GM23338 (cell line): ENCODE measurements at regions not wholly inside any gene's neighbourhood (a gene's known extent, or its start where the extent isn't known, plus 50 kb on each side); places are given as distances from the start of the nearest gene placed in this dataset.

ENCODE experiments used
- CREB1 ChIP-seq: fragments of 250-450 bp; sonication (Bioruptor Pico); IDR thresholded peaks from 2 replicates; pipeline ENCODE4 v1.5.0; 2020; ENCODE audit warnings: low read depth, mild to moderate bottlenecking, moderate library complexity
- EZH2 ChIP-seq: fragments of 200-600 bp; sonication (generic); IDR thresholded peaks from one replicate; pipeline ENCODE4 v1.8.0; 2017; ENCODE audit warnings: antibody characterized with exemption, mild to moderate bottlenecking, low read depth; ENCODE audit not compliant: unreplicated experiment
- EZH2phosphoT487 ChIP-seq: fragments of 200-600 bp; sonication (generic); IDR thresholded peaks from one replicate; pipeline ENCODE4 v1.8.1; 2018; ENCODE audit warnings: antibody characterized with exemption; ENCODE audit not compliant: unreplicated experiment
- POLR2AphosphoS5 ChIP-seq: IDR thresholded peaks from 2 replicates; pipeline ENCODE4 v1.6.1; 2016; ENCODE audit warnings: antibody characterized with exemption, low read depth
- STAT1 ChIP-seq: IDR thresholded peaks from one replicate; pipeline ENCODE4 v1.6.1; 2016; ENCODE audit warnings: antibody characterized with exemption; ENCODE audit not compliant: unreplicated experiment
- ZNF114 ChIP-seq: fragments of 250-450 bp; sonication (Bioruptor Pico); IDR thresholded peaks from 2 replicates; pipeline ENCODE4 v1.5.0; 2020; ENCODE audit warnings: mild to moderate bottlenecking, moderate library complexity
- ZNF331 ChIP-seq: fragments of 250-450 bp; sonication (Bioruptor Pico); IDR thresholded peaks from 2 replicates; pipeline ENCODE4 v1.5.0; 2020; ENCODE audit warnings: low read depth, mild to moderate bottlenecking, moderate library complexity
- TF ChIP-seq, protein P1 (sequence below), 2 experiments: fragments of 200-600 bp in 1 of 2; sonication (generic) in 1 of 2; conservative IDR thresholded peaks; 2 replicates each; pipeline versions ENCODE4 v1.5.1 to v1.6.1; 2016 to 2017; ENCODE audit warnings: antibody characterized with exemption in 2 of 2, low read depth in 2 of 2, mild to moderate bottlenecking in 2 of 2, moderate library complexity in 1 of 2
- TF ChIP-seq, protein P2 (sequence below): IDR thresholded peaks from one replicate; pipeline ENCODE4 v1.6.1; 2018; ENCODE audit warnings: antibody characterized with exemption; ENCODE audit not compliant: unreplicated experiment
- TF ChIP-seq, protein P3 (sequence below): IDR thresholded peaks from 2 replicates; pipeline ENCODE4 v1.6.1; 2016; ENCODE audit warnings: antibody characterized with exemption

DNA sequence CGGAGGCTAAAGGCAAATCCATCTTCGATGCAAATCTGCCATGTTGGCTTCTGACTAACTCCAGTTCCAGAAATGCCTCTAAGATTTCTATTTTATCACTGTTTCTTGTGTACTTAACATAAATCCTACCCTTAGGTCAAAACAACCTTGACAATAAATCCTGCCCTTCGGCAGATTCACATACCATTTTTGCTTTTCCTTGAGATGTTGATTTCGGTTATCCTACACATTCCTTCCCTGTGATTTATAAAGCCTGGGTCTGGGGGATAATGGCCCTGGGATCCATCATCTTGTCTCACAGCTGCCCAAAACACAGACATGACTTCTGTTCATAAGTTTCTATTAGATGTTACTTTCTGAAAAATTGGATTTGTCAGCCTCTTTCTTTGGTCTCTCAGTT, 231.7 kb upstream of the CARD18 start:
- TF ChIP-seq, protein P1, sequence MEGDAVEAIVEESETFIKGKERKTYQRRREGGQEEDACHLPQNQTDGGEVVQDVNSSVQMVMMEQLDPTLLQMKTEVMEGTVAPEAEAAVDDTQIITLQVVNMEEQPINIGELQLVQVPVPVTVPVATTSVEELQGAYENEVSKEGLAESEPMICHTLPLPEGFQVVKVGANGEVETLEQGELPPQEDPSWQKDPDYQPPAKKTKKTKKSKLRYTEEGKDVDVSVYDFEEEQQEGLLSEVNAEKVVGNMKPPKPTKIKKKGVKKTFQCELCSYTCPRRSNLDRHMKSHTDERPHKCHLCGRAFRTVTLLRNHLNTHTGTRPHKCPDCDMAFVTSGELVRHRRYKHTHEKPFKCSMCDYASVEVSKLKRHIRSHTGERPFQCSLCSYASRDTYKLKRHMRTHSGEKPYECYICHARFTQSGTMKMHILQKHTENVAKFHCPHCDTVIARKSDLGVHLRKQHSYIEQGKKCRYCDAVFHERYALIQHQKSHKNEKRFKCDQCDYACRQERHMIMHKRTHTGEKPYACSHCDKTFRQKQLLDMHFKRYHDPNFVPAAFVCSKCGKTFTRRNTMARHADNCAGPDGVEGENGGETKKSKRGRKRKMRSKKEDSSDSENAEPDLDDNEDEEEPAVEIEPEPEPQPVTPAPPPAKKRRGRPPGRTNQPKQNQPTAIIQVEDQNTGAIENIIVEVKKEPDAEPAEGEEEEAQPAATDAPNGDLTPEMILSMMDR (conservative IDR thresholded peaks at IDR 0.05; ENCODE audit: low read depth in 2 of 2), result no peak
- no peak for TF ChIP-seq EZH2phosphoT487
- TF ChIP-seq EZH2, result no peak
- no peak for TF ChIP-seq ZNF331 (CRISPR knock-in tag)
- no peak for TF ChIP-seq POLR2AphosphoS5
- TF ChIP-seq, protein P2, sequence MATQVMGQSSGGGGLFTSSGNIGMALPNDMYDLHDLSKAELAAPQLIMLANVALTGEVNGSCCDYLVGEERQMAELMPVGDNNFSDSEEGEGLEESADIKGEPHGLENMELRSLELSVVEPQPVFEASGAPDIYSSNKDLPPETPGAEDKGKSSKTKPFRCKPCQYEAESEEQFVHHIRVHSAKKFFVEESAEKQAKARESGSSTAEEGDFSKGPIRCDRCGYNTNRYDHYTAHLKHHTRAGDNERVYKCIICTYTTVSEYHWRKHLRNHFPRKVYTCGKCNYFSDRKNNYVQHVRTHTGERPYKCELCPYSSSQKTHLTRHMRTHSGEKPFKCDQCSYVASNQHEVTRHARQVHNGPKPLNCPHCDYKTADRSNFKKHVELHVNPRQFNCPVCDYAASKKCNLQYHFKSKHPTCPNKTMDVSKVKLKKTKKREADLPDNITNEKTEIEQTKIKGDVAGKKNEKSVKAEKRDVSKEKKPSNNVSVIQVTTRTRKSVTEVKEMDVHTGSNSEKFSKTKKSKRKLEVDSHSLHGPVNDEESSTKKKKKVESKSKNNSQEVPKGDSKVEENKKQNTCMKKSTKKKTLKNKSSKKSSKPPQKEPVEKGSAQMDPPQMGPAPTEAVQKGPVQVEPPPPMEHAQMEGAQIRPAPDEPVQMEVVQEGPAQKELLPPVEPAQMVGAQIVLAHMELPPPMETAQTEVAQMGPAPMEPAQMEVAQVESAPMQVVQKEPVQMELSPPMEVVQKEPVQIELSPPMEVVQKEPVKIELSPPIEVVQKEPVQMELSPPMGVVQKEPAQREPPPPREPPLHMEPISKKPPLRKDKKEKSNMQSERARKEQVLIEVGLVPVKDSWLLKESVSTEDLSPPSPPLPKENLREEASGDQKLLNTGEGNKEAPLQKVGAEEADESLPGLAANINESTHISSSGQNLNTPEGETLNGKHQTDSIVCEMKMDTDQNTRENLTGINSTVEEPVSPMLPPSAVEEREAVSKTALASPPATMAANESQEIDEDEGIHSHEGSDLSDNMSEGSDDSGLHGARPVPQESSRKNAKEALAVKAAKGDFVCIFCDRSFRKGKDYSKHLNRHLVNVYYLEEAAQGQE, result no peak
- no peak for TF ChIP-seq CREB1 (CRISPR knock-in tag)
- TF ChIP-seq, protein P3, sequence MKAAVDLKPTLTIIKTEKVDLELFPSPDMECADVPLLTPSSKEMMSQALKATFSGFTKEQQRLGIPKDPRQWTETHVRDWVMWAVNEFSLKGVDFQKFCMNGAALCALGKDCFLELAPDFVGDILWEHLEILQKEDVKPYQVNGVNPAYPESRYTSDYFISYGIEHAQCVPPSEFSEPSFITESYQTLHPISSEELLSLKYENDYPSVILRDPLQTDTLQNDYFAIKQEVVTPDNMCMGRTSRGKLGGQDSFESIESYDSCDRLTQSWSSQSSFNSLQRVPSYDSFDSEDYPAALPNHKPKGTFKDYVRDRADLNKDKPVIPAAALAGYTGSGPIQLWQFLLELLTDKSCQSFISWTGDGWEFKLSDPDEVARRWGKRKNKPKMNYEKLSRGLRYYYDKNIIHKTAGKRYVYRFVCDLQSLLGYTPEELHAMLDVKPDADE, result no peak
- TF ChIP-seq STAT1, result no peak
- TF ChIP-seq ZNF114 (CRISPR knock-in tag), result no peak
